Spleen (tissue), 11 donors: ENCODE measurements at regions not wholly inside any gene's neighbourhood (a gene's known extent, or its start where the extent isn't known, plus 50 kb on each side); places are given as distances from the start of the nearest gene placed in this dataset.

Experiments
- DNase-seq: peaks from one replicate; pipeline ENCODE4 v3.0.0-alpha.2; 2020
- H3K27ac ChIP-seq, 8 donors: fragments of 200-600 bp; sonication (generic) in 7 of 8; 1 replicate in 4 of 8; 2 replicates in 4 of 8; pipeline versions ENCODE4 v1.5.0 to v1.8.0; 2016 to 2021; ENCODE audit warnings: inconsistent platforms in 4 of 8, mild to moderate bottlenecking in 4 of 8, moderate library complexity in 1 of 8
- H3K27me3 ChIP-seq, 7 donors: fragments of 200-600 bp; sonication (generic) in 6 of 7; replicated peaks in 1 of 7; 1 replicate in 4 of 7; 2 replicates in 3 of 7; pipeline versions ENCODE4 v1.5.0 to v1.8.0; 2016 to 2021; ENCODE audit warnings: inconsistent platforms in 3 of 7, mild to moderate bottlenecking in 1 of 7
- H3K36me3 ChIP-seq, 6 donors: fragments of 200-600 bp; sonication (generic) in 5 of 6; 1 replicate in 4 of 6; 2 replicates in 2 of 6; pipeline versions ENCODE4 v1.5.0 to v1.8.0; 2016 to 2021; ENCODE audit warnings: inconsistent platforms in 2 of 6
- H3K4me1 ChIP-seq, 6 donors: fragments of 200-600 bp; sonication (generic) in 5 of 6; 1 replicate in 3 of 6; 2 replicates in 3 of 6; pipeline versions ENCODE4 v1.5.0 to v1.8.0; 2016 to 2021; ENCODE audit warnings: inconsistent platforms in 3 of 6
- H3K4me3 ChIP-seq, 8 donors: fragments of 200-600 bp; sonication (generic) in 7 of 8; 1 replicate in 4 of 8; 2 replicates in 4 of 8; pipeline versions ENCODE4 v1.5.0 to v1.8.0; 2016 to 2021; ENCODE audit warnings: inconsistent platforms in 4 of 8, mild to moderate bottlenecking in 4 of 8, moderate library complexity in 2 of 8
- H3K9me3 ChIP-seq, 8 donors: fragments of 200-600 bp; sonication (generic) in 7 of 8; 1 replicate in 4 of 8; 2 replicates in 4 of 8; pipeline versions ENCODE4 v1.5.0 to v1.8.0; 2016 to 2021; ENCODE audit warnings: inconsistent platforms in 4 of 8
- CTCF ChIP-seq, 11 experiments: fragments of 200-600 bp in 7 of 11; fragments of 450-650 bp in 4 of 11; sonication (generic) in 4 of 11; IDR thresholded peaks in 8 of 11; conservative IDR thresholded peaks in 3 of 11; 1 replicate in 7 of 11; 2 replicates in 4 of 11; pipeline versions ENCODE4 v1.4.0 to v1.8.0; 2016 to 2021; ENCODE audit warnings: antibody characterized with exemption in 11 of 11, inconsistent platforms in 4 of 11, mild to moderate bottlenecking in 1 of 11
- POLR2A ChIP-seq, 3 donors: fragments of 450-650 bp; IDR thresholded peaks; one replicate each; pipeline ENCODE4 v1.5.1; 2017; ENCODE audit warnings: antibody characterized with exemption in 3 of 3, mild to moderate bottlenecking in 1 of 3
- POLR2AphosphoS5 ChIP-seq, 3 donors: sonication (generic); formaldehyde crosslinking; IDR thresholded peaks; one replicate each; pipeline ENCODE4 v1.5.1; 2017; ENCODE audit warnings: antibody characterized with exemption in 3 of 3
- WGBS, 5 donors: extraction: QIAGEN DNeasy Blood & Tissue Kit in 3 of 5; methylation state at CpG; one replicate each; pipeline versions ENCODE4 v1.1.5 to v1.1.7; 2013 to 2018; 5-methylcytosine and 5-hydroxymethylcytosine counted together
- intact Hi-C: fragments of 100-400 bp; cut with DNase I; formaldehyde crosslinking; loops from one replicate; pipeline ENCODE4 v1.15.0; 2023; ENCODE audit warnings: low total_unique reads
- donor health status: healthy with polysubstance abuse.
- donor health status: DM: no; HTN: no; CAD: no; lungs with moderate emphysema.
- donor health status: DM: no; HTN: no; CAD: no.
- donor health status: Bipolar disorder and iron deficiency.
- donor health status: healthy.
- donor health status: DM: no; HTN: no; CAD: no.
- donor health status: DM: yes; HTN: yes; CAD: no.

- no peak for DNase-seq
- no peaks in the 10 kb centered on the region for H3K4me1 ChIP-seq
- H3K27ac ChIP-seq, result no peak overlapping the region
- H3K9me3 ChIP-seq, result peaks cover 0 to 7% (median 0%) of the 10 kb centered on the region in 8 donors
- no peaks in the 10 kb centered on the region for H3K36me3 ChIP-seq
- intact Hi-C loops, result no loop called here
- TF ChIP-seq POLR2AphosphoS5 (IDR thresholded peaks at IDR 0.05), result no peak
- TF ChIP-seq POLR2A (IDR thresholded peaks at IDR 0.05), result no peak
- no peak for TF ChIP-seq CTCF (IDR thresholded peaks at IDR 0.05 in 8 of 11, conservative IDR thresholded peaks at IDR 0.05 in 3 of 11)
- H3K4me3 ChIP-seq, result no peak overlapping the region
- H3K27me3 ChIP-seq, result no peaks in the 10 kb centered on the region
- WGBS, 5 donors, result 64 to 97% (median 86%) methylated on average over 5 of the region's 5 CpGs
Observed at GRCh38 chrX:3529466-3530010, 183.1 kb upstream of the MXRA5 start.

- Histone ChIP-seq H3K9me3 (no peaks in the 10 kb centered on the region), H3K36me3 (no peaks in the 10 kb centered on the region), H3K4me1 (no peaks in the 10 kb centered on the region), H3K4me3 (no peak overlapping the region), H3K27ac (no peak overlapping the region), H3K27me3 (no peaks in the 10 kb centered on the region)
- intact Hi-C loops, result no loop called here
- no peak for TF ChIP-seq POLR2A (IDR thresholded peaks at IDR 0.05)
- DNase-seq, result no peak
- 82 to 96% (median 93%) methylated on average over 3 of the region's 3 CpGs for WGBS, 5 donors
Observed at GRCh38 chrX:3527811-3528210, 181.4 kb upstream of the MXRA5 start.

GRCh38 chrX:3527166-3527565 lies 180.7 kb upstream of the MXRA5 start:
- TF ChIP-seq POLR2AphosphoS5 (IDR thresholded peaks at IDR 0.05) (no peak), CTCF (IDR thresholded peaks at IDR 0.05 in 8 of 11, conservative IDR thresholded peaks at IDR 0.05 in 3 of 11) (no peak), POLR2A (IDR thresholded peaks at IDR 0.05) (no peak)
- no peak for DNase-seq
- WGBS, 5 donors, result 55 to 87% (median 66%) methylated on average over 3 of the region's 3 CpGs
- Histone ChIP-seq H3K27me3 (no peaks in the 10 kb centered on the region), H3K9me3 (no peaks in the 10 kb centered on the region), H3K27ac (no peak overlapping the region), H3K4me3 (no peak overlapping the region), H3K4me1 (no peaks in the 10 kb centered on the region), H3K36me3 (no peaks in the 10 kb centered on the region)
- intact Hi-C loops, result no loop called here

GRCh38 chrX:3526731-3527130 lies 180.3 kb upstream of the MXRA5 start:
- Histone ChIP-seq H3K27ac (no peak overlapping the region), H3K36me3 (no peaks in the 10 kb centered on the region), H3K27me3 (no peaks in the 10 kb centered on the region), H3K4me1 (no peaks in the 10 kb centered on the region), H3K9me3 (no peaks in the 10 kb centered on the region), H3K4me3 (no peak overlapping the region)
- DNase-seq, result no peak
- 81 to 92% (median 88%) methylated on average over 2 of the region's 2 CpGs for WGBS, 5 donors
- TF ChIP-seq POLR2A (IDR thresholded peaks at IDR 0.05), result no peak
- TF ChIP-seq POLR2AphosphoS5 (IDR thresholded peaks at IDR 0.05), result no peak
- no peak for TF ChIP-seq CTCF (IDR thresholded peaks at IDR 0.05 in 8 of 11, conservative IDR thresholded peaks at IDR 0.05 in 3 of 11)
- intact Hi-C loops, result no loop called here

GRCh38 chrX:3526071-3526470 lies 179.6 kb upstream of the MXRA5 start:
- no peak for TF ChIP-seq CTCF (IDR thresholded peaks at IDR 0.05 in 8 of 11, conservative IDR thresholded peaks at IDR 0.05 in 3 of 11)
- no peak for TF ChIP-seq POLR2AphosphoS5 (IDR thresholded peaks at IDR 0.05)
- no peak for TF ChIP-seq POLR2A (IDR thresholded peaks at IDR 0.05)
- Histone ChIP-seq H3K4me3 (no peak overlapping the region), H3K9me3 (no peaks in the 10 kb centered on the region), H3K27me3 (no peaks in the 10 kb centered on the region), H3K27ac (no peak overlapping the region), H3K4me1 (no peaks in the 10 kb centered on the region), H3K36me3 (no peaks in the 10 kb centered on the region)
- DNase-seq, result no peak
- WGBS, 5 donors, result 64 to 91% (median 73%) methylated on average over 5 of the region's 5 CpGs
- intact Hi-C loops, result no loop called here
